Osteoblast (primary cell): ENCODE measurements at regions not wholly inside any gene's neighbourhood (a gene's known extent, or its start where the extent isn't known, plus 50 kb on each side); places are given as distances from the start of the nearest gene placed in this dataset.

ENCODE experiments used
- DNase-seq: peaks from one replicate; pipeline ENCODE4 v3.0.0; 2011; ENCODE audit warnings: low spot score, mixed read lengths; ENCODE audit not compliant: insufficient read length; ENCODE audit errors: missing footprints
- H2AFZ ChIP-seq: 2 replicates; pipeline ENCODE4 v1.6.0; 2011; ENCODE audit warnings: mild to moderate bottlenecking, low read length
- H3K27ac ChIP-seq: 2 replicates; pipeline ENCODE4 v1.5.1; 2011; ENCODE audit warnings: mild to moderate bottlenecking, low read depth, low read length, moderate library complexity
- H3K27me3 ChIP-seq: 2 replicates; pipeline ENCODE4 v1.6.0; 2012; ENCODE audit warnings: mild to moderate bottlenecking, control low read depth, inconsistent platforms, low read length, moderate library complexity; ENCODE audit not compliant: insufficient read depth
- H3K36me3 ChIP-seq: 2 replicates; pipeline ENCODE4 v1.5.1; 2011; ENCODE audit warnings: mild to moderate bottlenecking, low read length, control low read depth, moderate library complexity; ENCODE audit not compliant: insufficient read depth
- H3K4me1 ChIP-seq: 2 replicates; pipeline ENCODE4 v1.5.1; 2011; ENCODE audit warnings: mild to moderate bottlenecking, low read length, control low read depth, moderate library complexity; ENCODE audit not compliant: insufficient read depth
- H3K4me2 ChIP-seq: 2 replicates; pipeline ENCODE4 v1.6.0; 2011; ENCODE audit warnings: mild to moderate bottlenecking, low read length; ENCODE audit not compliant: insufficient read depth
- H3K4me3 ChIP-seq: fragments of 200-600 bp; sonication (generic); 3 replicates; pipeline ENCODE4 v1.5.1; 2012; ENCODE audit warnings: mild to moderate bottlenecking, low read length, inconsistent platforms; ENCODE audit not compliant: insufficient read depth
- H3K79me2 ChIP-seq: 2 replicates; pipeline ENCODE4 v1.6.0; 2012; ENCODE audit warnings: mild to moderate bottlenecking, low read length, control low read depth, inconsistent platforms; ENCODE audit not compliant: insufficient read depth
- H3K9me3 ChIP-seq: 2 replicates; pipeline ENCODE4 v1.5.1; 2011; ENCODE audit warnings: low read depth, low read length, control low read depth
- H4K20me1 ChIP-seq: 2 replicates; pipeline ENCODE4 v1.6.0; 2012; ENCODE audit warnings: mild to moderate bottlenecking, low read length, control low read depth; ENCODE audit not compliant: insufficient read depth
- CTCF ChIP-seq: IDR thresholded peaks from 2 replicates; pipeline ENCODE4 v1.5.1; 2011; ENCODE audit warnings: mild to moderate bottlenecking, low read depth, low read length, moderate library complexity; ENCODE audit errors: extremely low read depth

- H3K4me1 ChIP-seq, result no peaks in the 10 kb centered on the region
- no peaks in the 10 kb centered on the region for H3K79me2 ChIP-seq
- H3K4me3 ChIP-seq, result no peak overlapping the region
- H3K27me3 ChIP-seq, result no peaks in the 10 kb centered on the region
- H3K36me3 ChIP-seq, result no peaks in the 10 kb centered on the region
- no peak overlapping the region for H3K4me2 ChIP-seq
- no peak for TF ChIP-seq CTCF
- no peak for DNase-seq
- no peak overlapping the region for H3K27ac ChIP-seq
- H2AFZ ChIP-seq, result no peak overlapping the region
- H4K20me1 ChIP-seq, result no peaks in the 10 kb centered on the region
- H3K9me3 ChIP-seq, result peaks cover 4% of the 10 kb centered on the region
These were observed 1613.4 kb upstream of the SEL1L start for GRCh38 chr14:83147006-83147405.

GRCh38 chr14:83151571-83151970 lies 1617.9 kb upstream of the SEL1L start:
- H3K79me2 ChIP-seq, result no peaks in the 10 kb centered on the region
- no peak overlapping the region for H3K4me3 ChIP-seq
- no peaks in the 10 kb centered on the region for H3K4me1 ChIP-seq
- peaks cover 4% of the 10 kb centered on the region for H3K9me3 ChIP-seq
- no peak overlapping the region for H3K27ac ChIP-seq
- no peak for TF ChIP-seq CTCF
- no peaks in the 10 kb centered on the region for H4K20me1 ChIP-seq
- H3K27me3 ChIP-seq, result no peaks in the 10 kb centered on the region
- H3K36me3 ChIP-seq, result no peaks in the 10 kb centered on the region
- no peak overlapping the region for H3K4me2 ChIP-seq
- no peak for DNase-seq
- H2AFZ ChIP-seq, result no peak overlapping the region

- H3K27me3 ChIP-seq, result no peaks in the 10 kb centered on the region
- H4K20me1 ChIP-seq, result no peaks in the 10 kb centered on the region
- peaks cover 4% of the 10 kb centered on the region for H3K9me3 ChIP-seq
- no peak for TF ChIP-seq CTCF
- no peaks in the 10 kb centered on the region for H3K4me1 ChIP-seq
- no peak overlapping the region for H3K4me2 ChIP-seq
- no peak overlapping the region for H2AFZ ChIP-seq
- no peaks in the 10 kb centered on the region for H3K36me3 ChIP-seq
- H3K79me2 ChIP-seq, result no peaks in the 10 kb centered on the region
- DNase-seq, result no peak
- H3K27ac ChIP-seq, result no peak overlapping the region
- H3K4me3 ChIP-seq, result no peak overlapping the region
These were observed 1619.4 kb upstream of the SEL1L start for GRCh38 chr14:83153081-83153480.

- Histone ChIP-seq H3K4me1 (no peaks in the 10 kb centered on the region), H3K9me3 (no peaks in the 10 kb centered on the region), H3K27ac (no peak overlapping the region), H3K4me3 (no peak overlapping the region), H4K20me1 (no peaks in the 10 kb centered on the region), H3K4me2 (no peak overlapping the region), H2AFZ (no peak overlapping the region), H3K79me2 (no peaks in the 10 kb centered on the region), H3K27me3 (no peaks in the 10 kb centered on the region), H3K36me3 (no peaks in the 10 kb centered on the region)
- DNase-seq, result no peak
- no peak for TF ChIP-seq CTCF
These were observed 1628.8 kb upstream of the SEL1L start for GRCh38 chr14:83162361-83162929.
